ENCODE measurements at regions not wholly inside any gene's neighbourhood (a gene's known extent, or its start where the extent isn't known, plus 50 kb on each side); places are given as distances from the start of the nearest gene placed in this dataset.

DNA sequence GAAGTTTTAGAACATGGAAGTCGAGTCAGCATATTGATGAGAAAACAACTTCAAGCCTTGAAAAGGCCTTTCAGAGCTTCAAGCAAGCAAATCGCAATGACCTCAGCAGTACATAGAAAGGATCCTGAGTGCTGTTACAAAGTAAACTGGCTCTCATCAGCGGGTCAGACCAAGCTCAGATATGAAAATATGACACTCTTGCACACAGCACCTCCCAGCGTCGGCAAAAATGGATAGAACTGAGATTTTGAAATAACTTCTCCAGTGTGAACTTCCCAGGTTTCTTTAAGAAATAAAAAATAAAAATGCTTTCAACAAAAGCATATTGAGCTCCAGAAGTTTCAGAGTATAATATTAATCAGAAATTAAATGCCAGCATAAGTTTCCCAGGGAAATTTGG lies 296.9 kb downstream of the FBXO15 start:
- H2BK120ac ChIP-seq (ENCODE audit: low read depth, low read length, poor library complexity, severe bottlenecking): no peak overlapping the region
- peaks cover 6 to 17% of the 10 kb centered on the region in 2 experiments for H3K4me1 Mint-ChIP-seq
- H4K20me1 ChIP-seq (ENCODE audit: control insufficient read depth, insufficient read depth, insufficient read length): no peaks in the 10 kb centered on the region
- H3K27me3 Mint-ChIP-seq (ENCODE audit: low read depth): no peaks in the 10 kb centered on the region
- no peak overlapping the region for H3T11ph ChIP-seq (ENCODE audit: low read length)
- H2AK5ac ChIP-seq (ENCODE audit: insufficient read length, low read length): no peak overlapping the region
- H3K23ac ChIP-seq (ENCODE audit: insufficient read length, low read depth, low read length): no peak overlapping the region
- no peak overlapping the region for H3K56ac ChIP-seq (ENCODE audit: insufficient read length, low read depth, low read length)
- no peak overlapping the region for H2BK12ac ChIP-seq (ENCODE audit: insufficient read length, low read depth, low read length)
- no peak for DNase-seq
- H4K5ac ChIP-seq (ENCODE audit: insufficient read length, low read depth, low read length): no peak overlapping the region
- no peak overlapping the region for H3K4me2 ChIP-seq (ENCODE audit: insufficient read depth, insufficient read length, low read length)
- no peak overlapping the region for H3K18ac ChIP-seq (ENCODE audit: insufficient read length, low read depth, low read length)
- WGBS (ENCODE audit: extremely low coverage, insufficient read length, low lambda C conversion rate): no CpG with 5 or more reads among the region's 5 CpGs
- no peaks in the 10 kb centered on the region for H3K36me3 Mint-ChIP-seq (ENCODE audit: insufficient read depth in 1 of 3, low read depth in 3 of 3)
- no peak overlapping the region for H3K14ac ChIP-seq (ENCODE audit: insufficient read depth, low read length)
- no peak overlapping the region for H3K27ac Mint-ChIP-seq
- H4K8ac ChIP-seq (replicated peaks; ENCODE audit: insufficient read length, low read depth, low read length): no peak overlapping the region
- H3K27ac ChIP-seq (ENCODE audit: insufficient read length, low read depth, low read length): no peak overlapping the region
- H3K79me2 ChIP-seq (ENCODE audit: insufficient read depth, low read length): 0 out of 2 replicates have a peak, but pooled peaks cover 2% of the 10 kb centered on the region
- no peaks in the 10 kb centered on the region for H3K79me1 ChIP-seq (ENCODE audit: insufficient read depth, low read depth, low read length, poor library complexity, severe bottlenecking)
- no peak overlapping the region for H2AFZ ChIP-seq (ENCODE audit: low read length)
- no peak overlapping the region for H2BK5ac ChIP-seq (ENCODE audit: insufficient read length, low read length)
- H2BK15ac ChIP-seq (ENCODE audit: low read depth, low read length): no peak overlapping the region
- H3K4ac ChIP-seq (ENCODE audit: low read depth, low read length): no peak overlapping the region
- no peaks in the 10 kb centered on the region for H3K9me3 Mint-ChIP-seq
- no peaks in the 10 kb centered on the region for H3K23me2 ChIP-seq (ENCODE audit: insufficient read length, low read depth, low read length, poor library complexity, severe bottlenecking)
- no peak for TF ChIP-seq CTCF (conservative IDR thresholded peaks at IDR 0.05)
- no peak overlapping the region for H4K91ac ChIP-seq (ENCODE audit: insufficient read length, low read depth, low read length)
- H3K4me1 ChIP-seq (ENCODE audit: insufficient read depth, low read length): no peaks in the 10 kb centered on the region
- no peaks in the 10 kb centered on the region for H3K9me3 ChIP-seq (ENCODE audit: control insufficient read depth, low read depth, low read length)
- no peaks in the 10 kb centered on the region for H3K27me3 ChIP-seq (ENCODE audit: insufficient read depth, low read length)
- no peak overlapping the region for H3K9ac ChIP-seq (ENCODE audit: extremely low read depth, insufficient read length, low read length)
- no peak overlapping the region for H2BK20ac ChIP-seq (ENCODE audit: low read depth, low read length, poor library complexity, severe bottlenecking)
- H3K4me3 Mint-ChIP-seq: no peak overlapping the region

Measured in H9 (cell line).